HCT116 (cell line): ENCODE measurements at regions not wholly inside any gene's neighbourhood (a gene's known extent, or its start where the extent isn't known, plus 50 kb on each side); places are given as distances from the start of the nearest gene placed in this dataset.

Experiments used
- ATAC-seq: fragments of 200-7000 bp; cut with Tn5 transposase; 2 replicates; pipeline ENCODE4 v1.9.1; 2020; ENCODE audit warnings: mild to moderate bottlenecking, moderate library complexity
- BruUV-seq: library from RNA; stranded (reverse); fragments of 400-500 nt; replicated peaks from 2 replicates; lab custom pipeline; 2021; lab: Mats Ljungman, UMichigan
- CTCF ChIA-PET: fragments of 300-600 bp; sonication (Branson Sonifier 250); formaldehyde crosslinking; loops from one replicate; lab custom pipeline; 2021; ENCODE audit warnings: antibody characterized with exemption; lab: Charles Lee
- POLR2A ChIA-PET: fragments of 300-600, 350-600 bp; sonication (Branson Sonifier 250); formaldehyde crosslinking; loops from one replicate; lab custom pipeline; 2021; ENCODE audit warnings: antibody characterized with exemption; lab: Charles Lee
- RAD21 ChIA-PET, 2 experiments: fragments of 300-600 bp; sonication (Branson Sonifier 250); formaldehyde crosslinking; loops; one replicate each; lab custom pipeline; 2023; ENCODE audit warnings: low total read pairs in 2 of 2; ENCODE audit not compliant: uncharacterized antibody in 2 of 2, unreplicated experiment in 2 of 2, low non-redundant PET in 1 of 2; lab: Charles Lee
- DNase-seq: peaks from one replicate; pipeline ENCODE4 v3.0.0-alpha.2; 2010; ENCODE audit warnings: low read depth, low spot score
- H2AFZ ChIP-seq: fragments of 200-600 bp; shearing (Covaris generic), sonication (generic); 2 replicates; pipeline ENCODE4 v1.6.1; 2017; ENCODE audit warnings: low read depth, mixed run types, mixed read lengths, antibody characterized with exemption, low read length; ENCODE audit not compliant: poor library complexity, severe bottlenecking
- H3K27ac ChIP-seq: 2 replicates; pipeline ENCODE4 v1.5.1; 2012; ENCODE audit warnings: low read depth, low read length
- H3K27me3 ChIP-seq: fragments of 200-600 bp; sonication (generic); 2 replicates; pipeline ENCODE4 v1.6.1; 2016; ENCODE audit warnings: mixed run types, low read length, mixed read lengths; ENCODE audit not compliant: insufficient read depth
- H3K36me3 ChIP-seq, 2 experiments: fragments of 200-500 bp in 1 of 2; fragments of 200-600 bp in 1 of 2; sonication (Bioruptor generic) in 1 of 2; sonication (generic) in 1 of 2; 2 replicates each; pipeline versions ENCODE4 v1.5.1 to v1.6.1; 2014 to 2016; ENCODE audit warnings: low read length in 2 of 2, inconsistent platforms in 1 of 2, mixed read lengths in 1 of 2, mixed run types in 1 of 2; ENCODE audit not compliant: insufficient read depth in 2 of 2, control insufficient read depth in 1 of 2
- H3K4me1 ChIP-seq, 2 experiments: fragments of 200-600 bp in 1 of 2; sonication (generic) in 1 of 2; 2 replicates each; pipeline versions ENCODE4 v1.5.1 to v1.6.1; 2012 to 2017; ENCODE audit warnings: low read length in 2 of 2, inconsistent platforms in 1 of 2, mild to moderate bottlenecking in 1 of 2, mixed read lengths in 1 of 2, mixed run types in 1 of 2, moderate library complexity in 1 of 2; ENCODE audit not compliant: insufficient read depth in 2 of 2, control insufficient read depth in 1 of 2
- H3K4me2 ChIP-seq: fragments of 200-600 bp; sonication (generic); 2 replicates; pipeline ENCODE4 v1.6.1; 2017; ENCODE audit warnings: mixed run types, low read length, mixed read lengths
- H3K4me3 ChIP-seq, 2 experiments: fragments of 200-600 bp in 1 of 2; sonication (generic) in 1 of 2; replicated peaks in 1 of 2; 2 replicates each; pipeline ENCODE4 v1.5.1; 2011 to 2016; ENCODE audit warnings: low read length in 2 of 2, control low read depth in 1 of 2, low read depth in 1 of 2, mild to moderate bottlenecking in 1 of 2, mixed read lengths in 1 of 2, mixed run types in 1 of 2
- H3K79me2 ChIP-seq: fragments of 200-600 bp; sonication (generic); 2 replicates; pipeline ENCODE4 v1.6.1; 2017; ENCODE audit warnings: mild to moderate bottlenecking, mixed run types, low read length, moderate library complexity, mixed read lengths; ENCODE audit not compliant: insufficient read depth
- H3K9ac ChIP-seq: fragments of 200-600 bp; sonication (generic); 2 replicates; pipeline ENCODE4 v1.6.1; 2016; ENCODE audit warnings: low read length, mixed read lengths
- H3K9me2 ChIP-seq: fragments of 200-600 bp; sonication (generic), shearing (Covaris generic); 2 replicates; pipeline ENCODE4 v1.6.1; 2017; ENCODE audit warnings: mixed run types, mild to moderate bottlenecking, moderate library complexity; ENCODE audit not compliant: insufficient read depth
- H3K9me3 ChIP-seq, 2 experiments: fragments of 200-500 bp in 1 of 2; fragments of 200-600 bp in 1 of 2; sonication (Bioruptor generic) in 1 of 2; sonication (generic) in 1 of 2; 2 replicates each; pipeline ENCODE4 v1.6.1; 2014 to 2017; ENCODE audit warnings: low read length in 2 of 2, mixed read lengths in 2 of 2, inconsistent platforms in 1 of 2, low read depth in 1 of 2, mild to moderate bottlenecking in 1 of 2, mixed run types in 1 of 2, moderate library complexity in 1 of 2; ENCODE audit not compliant: control insufficient read depth in 1 of 2, insufficient read depth in 1 of 2
- H4K20me1 ChIP-seq: fragments of 200-600 bp; sonication (generic), shearing (Covaris generic); 2 replicates; pipeline ENCODE4 v1.6.1; 2017; ENCODE audit warnings: mixed run types, mild to moderate bottlenecking, moderate library complexity; ENCODE audit not compliant: insufficient read depth
- CEBPB ChIP-seq: IDR thresholded peaks from 2 replicates; pipeline ENCODE4 v1.6.1; 2012; ENCODE audit warnings: low read depth
- ELF1 ChIP-seq: IDR thresholded peaks from 2 replicates; pipeline ENCODE4 v1.6.1; 2012; ENCODE audit warnings: low read depth, borderline replicate concordance
- EZH2 ChIP-seq: fragments of 200-600 bp; sonication (generic); IDR thresholded peaks from 2 replicates; pipeline ENCODE4 v1.6.1; 2017; ENCODE audit warnings: antibody characterized with exemption, mixed run types
- EZH2phosphoT487 ChIP-seq: fragments of 200-600 bp; IDR thresholded peaks from 2 replicates; pipeline ENCODE4 v1.6.1; 2018; ENCODE audit warnings: antibody characterized with exemption, borderline replicate concordance
- FOSL1 ChIP-seq: IDR thresholded peaks from 2 replicates; pipeline ENCODE4 v1.6.1; 2012; ENCODE audit warnings: low read depth
- JUND ChIP-seq: IDR thresholded peaks from 2 replicates; pipeline ENCODE4 v1.6.1; 2012
- POLR2A ChIP-seq: IDR thresholded peaks from 2 replicates; pipeline ENCODE4 v1.7.0; 2011; ENCODE audit warnings: borderline replicate concordance; ENCODE audit not compliant: insufficient read depth, insufficient read length; ENCODE audit errors: extremely low read depth
- POLR2AphosphoS5 ChIP-seq: IDR thresholded peaks from 2 replicates; pipeline ENCODE4 v1.6.1; 2011; ENCODE audit warnings: mild to moderate bottlenecking, low read depth, low read length, moderate library complexity
- RAD21 ChIP-seq: IDR thresholded peaks from 2 replicates; pipeline ENCODE4 v1.6.1; 2012; ENCODE audit warnings: low read depth, mild to moderate bottlenecking
- SIN3A ChIP-seq: IDR thresholded peaks from 2 replicates; pipeline ENCODE4 v1.6.1; 2012; ENCODE audit warnings: low read depth
- SP1 ChIP-seq: IDR thresholded peaks from 2 replicates; pipeline ENCODE4 v1.6.1; 2012; ENCODE audit warnings: low read depth
- SRF ChIP-seq: IDR thresholded peaks from 2 replicates; pipeline ENCODE4 v1.6.1; 2012; ENCODE audit warnings: low read depth
- YY1 ChIP-seq: IDR thresholded peaks from 2 replicates; pipeline ENCODE4 v1.6.1; 2011; ENCODE audit warnings: low read length, low read depth, moderate library complexity, mild to moderate bottlenecking; ENCODE audit not compliant: insufficient replicate concordance; ENCODE audit errors: extremely low read depth
- ZFX ChIP-seq: fragments of 450-650 bp; IDR thresholded peaks from 2 replicates; pipeline ENCODE4 v1.6.1; 2017
- ZNF274 ChIP-seq: fragments of 200-500 bp; sonication (Bioruptor generic); IDR thresholded peaks from 2 replicates; pipeline ENCODE4 v1.6.1; 2014; ENCODE audit warnings: mild to moderate bottlenecking, low read depth, low read length, inconsistent platforms
- intact Hi-C: fragments of 100-400 bp; cut with micrococcal nuclease; formaldehyde crosslinking; loops from 2 replicates; pipeline ENCODE4 v1.10.0; 2022
- TF ChIP-seq, protein P1 (sequence below): IDR thresholded peaks from 2 replicates; pipeline ENCODE4 v1.6.1; 2012
- TF ChIP-seq, protein P2 (sequence below), 3 experiments: fragments of 200-600 bp in 1 of 3; sonication (generic) in 1 of 3; IDR thresholded peaks in 2 of 3; conservative IDR thresholded peaks in 1 of 3; 2 replicates each; pipeline ENCODE4 v1.5.1; 2012 to 2017; ENCODE audit warnings: low read depth in 2 of 3, low read length in 2 of 3, antibody characterized with exemption in 1 of 3, borderline replicate concordance in 1 of 3, control low read depth in 1 of 3, mild to moderate bottlenecking in 1 of 3, mixed read lengths in 1 of 3, mixed run types in 1 of 3, moderate library complexity in 1 of 3; ENCODE audit not compliant: insufficient read depth in 1 of 3
- TF ChIP-seq, protein P3 (sequence below): IDR thresholded peaks from 2 replicates; pipeline ENCODE4 v1.6.1; 2012; ENCODE audit warnings: low read depth

DNA sequence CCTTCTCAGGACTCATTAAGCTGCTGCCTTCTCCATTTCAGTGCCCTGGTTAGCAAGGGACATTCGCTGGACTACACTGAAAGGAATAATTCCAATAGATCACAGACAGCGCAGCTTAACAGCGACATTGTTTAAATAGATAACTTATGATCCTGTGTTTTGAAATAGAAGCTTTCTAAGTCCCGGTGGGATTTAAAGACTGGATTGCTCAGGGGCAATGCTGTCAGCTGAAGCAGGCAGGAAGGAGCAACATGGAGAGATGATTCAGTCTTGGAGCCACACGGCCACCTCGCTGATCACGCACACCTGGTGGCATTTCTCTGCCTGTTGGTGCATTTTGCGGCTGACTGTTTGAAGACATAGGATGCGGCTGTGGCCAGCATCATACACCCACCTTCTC, 292.0 kb downstream of the FOXL1 start:
- ChIA-PET CTCF (no interaction called here), POLR2A (interaction anchor here (0.6 kb wide), 1 partner anchor 294 kb away, joined by 4 read pairs; no protein-coding TSS in a partner anchor), RAD21 (no interaction called here)
- Histone ChIP-seq H3K36me3 (no peaks in the 10 kb centered on the region), H2AFZ (no peak overlapping the region), H3K9ac (no peak overlapping the region), H3K9me3 (no peaks in the 10 kb centered on the region), H3K27ac (no peak overlapping the region), H3K9me2 (no peaks in the 10 kb centered on the region), H4K20me1 (no peaks in the 10 kb centered on the region), H3K27me3 (peaks cover 33% of the 10 kb centered on the region; the same call in 1 of the 2 replicates), H3K4me3 (no peak overlapping the region), H3K79me2 (no peaks in the 10 kb centered on the region), H3K4me2 (no peak overlapping the region), H3K4me1 (no peaks in the 10 kb centered on the region)
- no peak for TF ChIP-seq YY1
- TF ChIP-seq CEBPB, result no peak
- no peak for TF ChIP-seq RAD21
- DNase-seq (no peak), ATAC-seq (no peak)
- no TSS peak for BruUV-seq
- intact Hi-C loops, result no loop called here

DNA sequence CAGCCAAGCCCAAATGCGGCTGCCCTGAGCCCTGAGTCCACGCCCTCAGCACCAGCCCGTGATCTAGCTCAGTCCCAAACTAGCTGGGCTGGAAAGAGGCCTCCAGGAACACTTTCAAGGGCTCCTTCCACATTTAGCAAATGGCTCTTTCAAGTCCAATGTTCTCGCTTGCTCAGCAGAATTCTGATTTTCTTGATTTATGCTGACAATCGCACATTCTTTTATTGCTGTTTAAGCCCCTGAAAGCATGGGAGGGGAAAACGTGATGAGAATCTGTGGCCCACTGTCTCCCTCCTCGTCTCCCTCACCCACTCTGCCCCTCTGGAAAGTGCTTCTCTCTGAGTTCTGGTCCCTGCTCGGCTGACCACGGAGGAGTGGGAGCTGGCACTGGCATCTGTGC, 293.8 kb downstream of the FOXL1 start:
- no peak for TF ChIP-seq POLR2AphosphoS5
- no peak for TF ChIP-seq SP1
- TF ChIP-seq, protein P1, sequence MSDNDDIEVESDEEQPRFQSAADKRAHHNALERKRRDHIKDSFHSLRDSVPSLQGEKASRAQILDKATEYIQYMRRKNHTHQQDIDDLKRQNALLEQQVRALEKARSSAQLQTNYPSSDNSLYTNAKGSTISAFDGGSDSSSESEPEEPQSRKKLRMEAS, result no peak
- TF ChIP-seq EZH2, result no peak
- no peak for TF ChIP-seq POLR2A
- no peak for TF ChIP-seq ZNF274
- TF ChIP-seq SIN3A, result no peak
- TF ChIP-seq EZH2phosphoT487, result no peak
- TF ChIP-seq FOSL1, result no peak
- no peak for TF ChIP-seq ELF1
- TF ChIP-seq, protein P2, sequence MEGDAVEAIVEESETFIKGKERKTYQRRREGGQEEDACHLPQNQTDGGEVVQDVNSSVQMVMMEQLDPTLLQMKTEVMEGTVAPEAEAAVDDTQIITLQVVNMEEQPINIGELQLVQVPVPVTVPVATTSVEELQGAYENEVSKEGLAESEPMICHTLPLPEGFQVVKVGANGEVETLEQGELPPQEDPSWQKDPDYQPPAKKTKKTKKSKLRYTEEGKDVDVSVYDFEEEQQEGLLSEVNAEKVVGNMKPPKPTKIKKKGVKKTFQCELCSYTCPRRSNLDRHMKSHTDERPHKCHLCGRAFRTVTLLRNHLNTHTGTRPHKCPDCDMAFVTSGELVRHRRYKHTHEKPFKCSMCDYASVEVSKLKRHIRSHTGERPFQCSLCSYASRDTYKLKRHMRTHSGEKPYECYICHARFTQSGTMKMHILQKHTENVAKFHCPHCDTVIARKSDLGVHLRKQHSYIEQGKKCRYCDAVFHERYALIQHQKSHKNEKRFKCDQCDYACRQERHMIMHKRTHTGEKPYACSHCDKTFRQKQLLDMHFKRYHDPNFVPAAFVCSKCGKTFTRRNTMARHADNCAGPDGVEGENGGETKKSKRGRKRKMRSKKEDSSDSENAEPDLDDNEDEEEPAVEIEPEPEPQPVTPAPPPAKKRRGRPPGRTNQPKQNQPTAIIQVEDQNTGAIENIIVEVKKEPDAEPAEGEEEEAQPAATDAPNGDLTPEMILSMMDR (IDR thresholded peaks at IDR 0.05 in 2 of 3, conservative IDR thresholded peaks at IDR 0.05 in 1 of 3; ENCODE audit: borderline replicate concordance in 1 of 3, insufficient read depth in 1 of 3, low read depth in 2 of 3, low read length in 2 of 3), result no peak
- TF ChIP-seq ZFX, result no peak
- TF ChIP-seq CEBPB, result no peak
- no peak for TF ChIP-seq JUND
- TF ChIP-seq SRF, result no peak
- TF ChIP-seq, protein P3, sequence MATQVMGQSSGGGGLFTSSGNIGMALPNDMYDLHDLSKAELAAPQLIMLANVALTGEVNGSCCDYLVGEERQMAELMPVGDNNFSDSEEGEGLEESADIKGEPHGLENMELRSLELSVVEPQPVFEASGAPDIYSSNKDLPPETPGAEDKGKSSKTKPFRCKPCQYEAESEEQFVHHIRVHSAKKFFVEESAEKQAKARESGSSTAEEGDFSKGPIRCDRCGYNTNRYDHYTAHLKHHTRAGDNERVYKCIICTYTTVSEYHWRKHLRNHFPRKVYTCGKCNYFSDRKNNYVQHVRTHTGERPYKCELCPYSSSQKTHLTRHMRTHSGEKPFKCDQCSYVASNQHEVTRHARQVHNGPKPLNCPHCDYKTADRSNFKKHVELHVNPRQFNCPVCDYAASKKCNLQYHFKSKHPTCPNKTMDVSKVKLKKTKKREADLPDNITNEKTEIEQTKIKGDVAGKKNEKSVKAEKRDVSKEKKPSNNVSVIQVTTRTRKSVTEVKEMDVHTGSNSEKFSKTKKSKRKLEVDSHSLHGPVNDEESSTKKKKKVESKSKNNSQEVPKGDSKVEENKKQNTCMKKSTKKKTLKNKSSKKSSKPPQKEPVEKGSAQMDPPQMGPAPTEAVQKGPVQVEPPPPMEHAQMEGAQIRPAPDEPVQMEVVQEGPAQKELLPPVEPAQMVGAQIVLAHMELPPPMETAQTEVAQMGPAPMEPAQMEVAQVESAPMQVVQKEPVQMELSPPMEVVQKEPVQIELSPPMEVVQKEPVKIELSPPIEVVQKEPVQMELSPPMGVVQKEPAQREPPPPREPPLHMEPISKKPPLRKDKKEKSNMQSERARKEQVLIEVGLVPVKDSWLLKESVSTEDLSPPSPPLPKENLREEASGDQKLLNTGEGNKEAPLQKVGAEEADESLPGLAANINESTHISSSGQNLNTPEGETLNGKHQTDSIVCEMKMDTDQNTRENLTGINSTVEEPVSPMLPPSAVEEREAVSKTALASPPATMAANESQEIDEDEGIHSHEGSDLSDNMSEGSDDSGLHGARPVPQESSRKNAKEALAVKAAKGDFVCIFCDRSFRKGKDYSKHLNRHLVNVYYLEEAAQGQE, result no peak
- ChIA-PET POLR2A (no interaction called here), CTCF (interaction anchor here (3.2 kb wide), 1 partner anchor 308 kb away, joined by 51 read pairs; no protein-coding TSS in a partner anchor), RAD21 (no interaction called here)
- Histone ChIP-seq H3K4me1 (no peaks in the 10 kb centered on the region), H3K27me3 (peaks cover 40% of the 10 kb centered on the region; the same call in 1 of the 2 replicates), H3K9ac (no peak overlapping the region), H3K27ac (no peak overlapping the region), H3K9me2 (no peaks in the 10 kb centered on the region), H3K79me2 (no peaks in the 10 kb centered on the region), H3K9me3 (no peaks in the 10 kb centered on the region), H3K4me3 (no peak overlapping the region), H3K4me2 (no peak overlapping the region), H2AFZ (no peak overlapping the region), H4K20me1 (no peaks in the 10 kb centered on the region), H3K36me3 (no peaks in the 10 kb centered on the region)
- intact Hi-C loops, result no loop called here
- no TSS peak for BruUV-seq
- no peak for DNase-seq
- no peak for ATAC-seq
